OCI-LY3 (cell line): ENCODE measurements at regions not wholly inside any gene's neighbourhood (a gene's known extent, or its start where the extent isn't known, plus 50 kb on each side); places are given as distances from the start of the nearest gene placed in this dataset.

Source experiments
- EZH2phosphoT487 ChIP-seq: fragments of 200-600 bp; shearing (Covaris generic); IDR thresholded peaks from 2 replicates; pipeline ENCODE4 v1.6.1; 2018; ENCODE audit warnings: antibody characterized with exemption, mixed run types, low read depth
- TF ChIP-seq, protein P1 (sequence below): fragments of 200-600, 300-600 bp; sonication (generic); IDR thresholded peaks from 2 replicates; pipeline ENCODE4 v1.5.1; 2014; ENCODE audit warnings: antibody characterized with exemption, low read length, low read depth

DNA sequence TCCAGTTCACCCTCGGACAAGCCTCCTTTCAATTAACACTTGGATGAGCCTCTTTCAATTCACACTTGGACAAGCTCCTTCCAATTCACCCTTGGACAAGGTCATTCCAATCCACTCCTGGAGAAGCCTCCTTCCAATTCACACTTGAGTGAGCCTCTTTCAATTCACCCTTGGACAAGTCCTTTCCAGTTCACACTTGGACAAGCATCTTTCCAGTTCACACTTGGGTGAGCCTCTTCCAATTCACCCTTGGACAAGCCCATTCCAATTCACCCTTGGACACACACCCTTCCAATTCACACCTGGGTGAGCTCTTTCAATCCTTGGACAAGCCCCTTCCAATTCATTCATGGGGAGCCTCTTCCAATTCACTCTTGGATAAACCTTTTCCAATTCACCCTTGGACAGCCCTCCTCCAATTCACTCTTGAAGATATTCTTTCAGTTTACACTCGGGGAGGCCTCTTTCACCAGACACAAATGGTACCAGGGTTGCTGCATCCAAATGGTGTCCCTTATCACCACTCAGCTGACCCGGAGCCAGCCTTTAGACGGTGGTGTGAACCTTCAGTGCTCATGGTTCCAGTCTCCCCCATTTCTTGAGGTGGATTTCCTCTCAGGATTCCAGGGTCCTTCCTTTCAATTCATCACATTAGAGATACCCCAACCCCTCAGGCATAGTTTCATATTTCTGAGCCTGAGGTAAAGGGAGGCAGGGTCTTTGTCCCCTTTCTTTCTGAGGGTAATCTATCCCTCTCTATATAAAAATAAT lies 183.6 kb downstream of the SH3BP4 start:
- TF ChIP-seq, protein P1, sequence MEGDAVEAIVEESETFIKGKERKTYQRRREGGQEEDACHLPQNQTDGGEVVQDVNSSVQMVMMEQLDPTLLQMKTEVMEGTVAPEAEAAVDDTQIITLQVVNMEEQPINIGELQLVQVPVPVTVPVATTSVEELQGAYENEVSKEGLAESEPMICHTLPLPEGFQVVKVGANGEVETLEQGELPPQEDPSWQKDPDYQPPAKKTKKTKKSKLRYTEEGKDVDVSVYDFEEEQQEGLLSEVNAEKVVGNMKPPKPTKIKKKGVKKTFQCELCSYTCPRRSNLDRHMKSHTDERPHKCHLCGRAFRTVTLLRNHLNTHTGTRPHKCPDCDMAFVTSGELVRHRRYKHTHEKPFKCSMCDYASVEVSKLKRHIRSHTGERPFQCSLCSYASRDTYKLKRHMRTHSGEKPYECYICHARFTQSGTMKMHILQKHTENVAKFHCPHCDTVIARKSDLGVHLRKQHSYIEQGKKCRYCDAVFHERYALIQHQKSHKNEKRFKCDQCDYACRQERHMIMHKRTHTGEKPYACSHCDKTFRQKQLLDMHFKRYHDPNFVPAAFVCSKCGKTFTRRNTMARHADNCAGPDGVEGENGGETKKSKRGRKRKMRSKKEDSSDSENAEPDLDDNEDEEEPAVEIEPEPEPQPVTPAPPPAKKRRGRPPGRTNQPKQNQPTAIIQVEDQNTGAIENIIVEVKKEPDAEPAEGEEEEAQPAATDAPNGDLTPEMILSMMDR: no peak
- no peak for TF ChIP-seq EZH2phosphoT487
